ENCODE measurements at regions not wholly inside any gene's neighbourhood (a gene's known extent, or its start where the extent isn't known, plus 50 kb on each side); places are given as distances from the start of the nearest gene placed in this dataset.

- no peak overlapping the region for H3K4me3 ChIP-seq (ENCODE audit: low read depth, low read length)
- TF ChIP-seq CTCF (IDR thresholded peaks at IDR 0.05; ENCODE audit: insufficient read depth, low read depth, low read length, missing control alignments): no peak
- DNase-seq (ENCODE audit: low read depth): no peak
Measured at GRCh38 chr12:89092297-89092696, 260.0 kb downstream of the DUSP6 start.

- DNase-seq (ENCODE audit: low read depth): no peak
- H3K4me3 ChIP-seq (ENCODE audit: low read depth, low read length): no peak overlapping the region
- no peak for TF ChIP-seq CTCF (IDR thresholded peaks at IDR 0.05; ENCODE audit: insufficient read depth, low read depth, low read length, missing control alignments)
Measured at GRCh38 chr12:89091293-89091841, 260.9 kb downstream of the DUSP6 start.

- DNase-seq (ENCODE audit: low read depth): no peak
- H3K4me3 ChIP-seq (ENCODE audit: low read depth, low read length): no peak overlapping the region
- no peak for TF ChIP-seq CTCF (IDR thresholded peaks at IDR 0.05; ENCODE audit: insufficient read depth, low read depth, low read length, missing control alignments)
Measured at GRCh38 chr12:89089264-89089663, 263.0 kb downstream of the DUSP6 start.

GRCh38 chr12:89087876-89088275, 264.4 kb downstream of the DUSP6 start:
- DNase-seq (ENCODE audit: low read depth): no peak
- no peak for TF ChIP-seq CTCF (IDR thresholded peaks at IDR 0.05; ENCODE audit: insufficient read depth, low read depth, low read length, missing control alignments)
- H3K4me3 ChIP-seq (ENCODE audit: low read depth, low read length): no peak overlapping the region

GRCh38 chr12:89087149-89087825, 265.0 kb downstream of the DUSP6 start:
- no peak overlapping the region for H3K4me3 ChIP-seq (ENCODE audit: low read depth, low read length)
- no peak for DNase-seq (ENCODE audit: low read depth)
- TF ChIP-seq CTCF (IDR thresholded peaks at IDR 0.05; ENCODE audit: insufficient read depth, low read depth, low read length, missing control alignments): no peak

GRCh38 chr12:89085421-89085820, 266.9 kb downstream of the DUSP6 start:
- H3K4me3 ChIP-seq (ENCODE audit: low read depth, low read length): no peak overlapping the region
- no peak for TF ChIP-seq CTCF (IDR thresholded peaks at IDR 0.05; ENCODE audit: insufficient read depth, low read depth, low read length, missing control alignments)
- DNase-seq (ENCODE audit: low read depth): no peak

- TF ChIP-seq CTCF (IDR thresholded peaks at IDR 0.05; ENCODE audit: insufficient read depth, low read depth, low read length, missing control alignments): no peak
- H3K4me3 ChIP-seq (ENCODE audit: low read depth, low read length): no peak overlapping the region
- no peak for DNase-seq (ENCODE audit: low read depth)
Measured at GRCh38 chr12:89084751-89085150, 267.6 kb downstream of the DUSP6 start.

Data from GM12865 (cell line).